ENCODE measurements at regions not wholly inside any gene's neighbourhood (a gene's known extent, or its start where the extent isn't known, plus 50 kb on each side); places are given as distances from the start of the nearest gene placed in this dataset.

DNA sequence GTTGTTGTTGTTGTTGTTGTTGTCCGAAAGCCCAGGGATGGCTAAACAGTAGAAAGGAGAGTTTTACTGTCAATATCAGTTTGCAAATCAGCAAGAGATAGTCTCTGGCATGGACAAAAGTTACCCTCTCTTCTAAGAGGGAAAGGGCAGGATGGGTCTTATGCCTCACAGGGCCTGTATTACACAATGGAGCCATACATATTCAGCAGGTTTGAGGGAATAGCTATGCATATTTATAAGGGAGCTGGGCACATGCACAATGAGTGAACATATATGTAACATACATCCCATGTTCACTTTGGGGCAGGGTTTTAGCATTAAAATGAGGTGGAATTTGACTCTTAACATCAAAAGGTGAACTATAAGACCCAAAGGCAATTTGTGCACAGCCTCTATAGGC lies 84.4 kb upstream of the PGBD5 start:
- H3K27me3 ChIP-seq (ENCODE audit: insufficient read depth, poor library complexity, severe bottlenecking) = no peaks in the 10 kb centered on the region
- peak overlapping the region; percentile 79 for H3K27ac ChIP-seq (ENCODE audit: poor library complexity, severe bottlenecking)
- TF ChIP-seq, protein P1, sequence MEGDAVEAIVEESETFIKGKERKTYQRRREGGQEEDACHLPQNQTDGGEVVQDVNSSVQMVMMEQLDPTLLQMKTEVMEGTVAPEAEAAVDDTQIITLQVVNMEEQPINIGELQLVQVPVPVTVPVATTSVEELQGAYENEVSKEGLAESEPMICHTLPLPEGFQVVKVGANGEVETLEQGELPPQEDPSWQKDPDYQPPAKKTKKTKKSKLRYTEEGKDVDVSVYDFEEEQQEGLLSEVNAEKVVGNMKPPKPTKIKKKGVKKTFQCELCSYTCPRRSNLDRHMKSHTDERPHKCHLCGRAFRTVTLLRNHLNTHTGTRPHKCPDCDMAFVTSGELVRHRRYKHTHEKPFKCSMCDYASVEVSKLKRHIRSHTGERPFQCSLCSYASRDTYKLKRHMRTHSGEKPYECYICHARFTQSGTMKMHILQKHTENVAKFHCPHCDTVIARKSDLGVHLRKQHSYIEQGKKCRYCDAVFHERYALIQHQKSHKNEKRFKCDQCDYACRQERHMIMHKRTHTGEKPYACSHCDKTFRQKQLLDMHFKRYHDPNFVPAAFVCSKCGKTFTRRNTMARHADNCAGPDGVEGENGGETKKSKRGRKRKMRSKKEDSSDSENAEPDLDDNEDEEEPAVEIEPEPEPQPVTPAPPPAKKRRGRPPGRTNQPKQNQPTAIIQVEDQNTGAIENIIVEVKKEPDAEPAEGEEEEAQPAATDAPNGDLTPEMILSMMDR (IDR thresholded peaks at IDR 0.05; ENCODE audit: poor library complexity, severe bottlenecking) = no peak

DNA sequence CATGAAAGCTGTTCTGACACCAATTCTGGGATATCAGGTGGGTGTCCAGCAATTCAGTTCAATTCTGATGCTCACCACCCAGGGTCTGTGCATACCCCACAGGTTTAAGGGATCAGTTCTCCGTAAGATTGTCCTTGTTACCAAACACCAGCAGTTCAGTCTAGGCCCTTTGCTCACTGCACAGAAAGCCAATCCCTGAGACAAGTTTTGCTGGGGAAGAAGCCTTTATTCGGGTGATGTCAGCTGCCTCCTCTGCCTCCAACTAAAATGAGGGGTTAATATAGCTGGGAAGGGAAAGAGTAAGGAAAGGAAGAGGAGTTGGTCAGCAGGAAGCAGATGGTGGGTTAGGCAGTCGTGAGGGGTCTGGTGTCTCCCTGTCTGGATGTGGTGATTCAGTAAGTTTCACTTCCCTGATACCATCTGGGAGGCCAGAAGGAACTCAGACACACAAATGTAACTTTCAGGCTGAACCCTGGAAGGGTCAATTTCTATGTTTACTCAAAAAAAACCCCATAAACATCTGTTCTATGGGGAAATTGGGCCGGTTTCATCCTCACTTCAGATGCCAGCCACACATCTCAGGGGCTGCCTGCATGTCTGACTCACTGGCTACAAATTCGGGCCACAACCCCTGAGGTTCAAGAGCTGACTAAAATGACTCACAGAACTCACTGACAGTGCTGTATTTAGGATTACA lies 83.3 kb upstream of the PGBD5 start:
- Histone ChIP-seq H3K27me3 (ENCODE audit: insufficient read depth, poor library complexity, severe bottlenecking) (no peaks in the 10 kb centered on the region), H3K4me1 (ENCODE audit: insufficient read depth, poor library complexity, severe bottlenecking) (no peaks in the 10 kb centered on the region), H3K27ac (ENCODE audit: poor library complexity, severe bottlenecking) (peak overlapping the region; percentile 79), H3K9me3 (ENCODE audit: severe bottlenecking) (no peaks in the 10 kb centered on the region), H3K4me3 (ENCODE audit: severe bottlenecking) (no peak overlapping the region), H3K36me3 (ENCODE audit: low read depth) (no peaks in the 10 kb centered on the region)
- TF ChIP-seq, protein P1 (IDR thresholded peaks at IDR 0.05; ENCODE audit: poor library complexity, severe bottlenecking) = no peak
- ATAC-seq (ENCODE audit: low read depth) (peak; percentile 96), DNase-seq (ENCODE audit: low spot score) (no peak)

More for the DNA sequence above, 84.4 kb upstream of the PGBD5 start:
- Histone ChIP-seq H3K36me3 (ENCODE audit: low read depth) (no peaks in the 10 kb centered on the region), H3K4me3 (ENCODE audit: severe bottlenecking) (no peak overlapping the region), H3K4me1 (ENCODE audit: insufficient read depth, poor library complexity, severe bottlenecking) (no peaks in the 10 kb centered on the region), H3K9me3 (ENCODE audit: severe bottlenecking) (no peaks in the 10 kb centered on the region)
- DNase-seq (ENCODE audit: low spot score) = no peak
- no peak for ATAC-seq (ENCODE audit: low read depth)

DNA sequence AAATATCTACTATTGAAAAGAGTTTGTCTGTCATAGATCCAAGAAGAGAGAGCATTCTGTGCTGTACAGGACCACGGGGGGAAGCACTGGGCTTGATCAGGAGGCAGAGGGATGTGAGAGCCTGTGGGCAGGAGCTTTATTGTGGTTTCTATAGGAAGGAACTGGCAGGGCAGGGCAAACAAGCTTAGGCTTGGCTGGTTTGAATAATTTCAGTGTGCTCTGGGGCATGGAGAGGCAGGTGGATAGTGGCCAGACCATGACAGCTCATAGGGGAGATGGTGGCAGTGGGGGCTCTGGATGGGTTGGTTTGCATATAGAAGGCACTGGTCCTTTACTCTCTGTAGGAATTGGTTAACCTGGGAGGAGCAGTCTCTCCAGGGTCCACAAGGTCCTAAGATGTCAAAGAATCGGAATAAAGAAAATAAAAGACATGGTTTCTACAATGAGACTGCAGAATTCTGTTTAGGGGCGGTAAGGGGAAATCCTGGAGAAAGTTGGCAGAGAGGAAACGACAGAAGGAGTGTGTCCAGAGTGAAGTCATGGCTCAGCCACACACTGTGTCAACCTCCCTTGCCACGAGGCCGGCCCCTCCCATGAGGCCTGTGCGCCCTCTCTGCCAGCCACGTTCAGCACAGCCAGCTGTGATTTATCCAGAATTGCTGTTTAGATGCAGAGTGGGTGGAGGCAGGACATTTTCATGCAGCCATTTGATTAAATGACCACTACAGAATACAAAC lies 81.7 kb upstream of the PGBD5 start:
- DNase-seq (ENCODE audit: low spot score) (no peak), ATAC-seq (ENCODE audit: low read depth) (no peak)
- no peaks in the 10 kb centered on the region for H3K9me3 ChIP-seq (ENCODE audit: severe bottlenecking)
- H3K36me3 ChIP-seq (ENCODE audit: low read depth) = no peaks in the 10 kb centered on the region
- no peaks in the 10 kb centered on the region for H3K4me1 ChIP-seq (ENCODE audit: insufficient read depth, poor library complexity, severe bottlenecking)
- no peaks in the 10 kb centered on the region for H3K27me3 ChIP-seq (ENCODE audit: insufficient read depth, poor library complexity, severe bottlenecking)
- no peak overlapping the region for H3K27ac ChIP-seq (ENCODE audit: poor library complexity, severe bottlenecking)
- no peak overlapping the region for H3K4me3 ChIP-seq (ENCODE audit: severe bottlenecking)
- TF ChIP-seq, protein P1 (IDR thresholded peaks at IDR 0.05; ENCODE audit: poor library complexity, severe bottlenecking) = no peak

DNA sequence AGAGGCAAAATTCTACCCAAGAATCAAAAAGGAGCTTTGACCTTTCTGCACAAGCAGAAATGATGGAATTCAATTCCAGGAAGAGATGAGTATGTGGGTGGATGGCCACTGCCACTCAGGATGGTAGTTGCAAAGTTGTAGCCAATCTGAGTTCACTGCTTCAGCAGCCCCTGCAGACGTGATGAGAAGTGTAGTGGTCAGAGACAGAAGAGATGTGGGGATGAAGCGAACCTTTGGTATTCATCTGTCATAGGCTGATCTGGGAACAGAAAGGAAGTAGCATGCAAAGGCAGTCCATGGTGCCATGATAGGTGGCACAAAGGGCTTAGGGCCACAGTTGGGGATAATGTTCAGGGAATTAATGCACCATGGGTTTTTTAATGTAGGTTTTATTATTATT lies 81.1 kb upstream of the PGBD5 start:
- Histone ChIP-seq H3K4me1 (ENCODE audit: insufficient read depth, poor library complexity, severe bottlenecking) (no peaks in the 10 kb centered on the region), H3K27me3 (ENCODE audit: insufficient read depth, poor library complexity, severe bottlenecking) (no peaks in the 10 kb centered on the region), H3K27ac (ENCODE audit: poor library complexity, severe bottlenecking) (no peak overlapping the region), H3K9me3 (ENCODE audit: severe bottlenecking) (no peaks in the 10 kb centered on the region), H3K4me3 (ENCODE audit: severe bottlenecking) (no peak overlapping the region), H3K36me3 (ENCODE audit: low read depth) (no peaks in the 10 kb centered on the region)
- ATAC-seq (ENCODE audit: low read depth) (no peak), DNase-seq (ENCODE audit: low spot score) (no peak)
- TF ChIP-seq, protein P1 (IDR thresholded peaks at IDR 0.05; ENCODE audit: poor library complexity, severe bottlenecking) = no peak

DNA sequence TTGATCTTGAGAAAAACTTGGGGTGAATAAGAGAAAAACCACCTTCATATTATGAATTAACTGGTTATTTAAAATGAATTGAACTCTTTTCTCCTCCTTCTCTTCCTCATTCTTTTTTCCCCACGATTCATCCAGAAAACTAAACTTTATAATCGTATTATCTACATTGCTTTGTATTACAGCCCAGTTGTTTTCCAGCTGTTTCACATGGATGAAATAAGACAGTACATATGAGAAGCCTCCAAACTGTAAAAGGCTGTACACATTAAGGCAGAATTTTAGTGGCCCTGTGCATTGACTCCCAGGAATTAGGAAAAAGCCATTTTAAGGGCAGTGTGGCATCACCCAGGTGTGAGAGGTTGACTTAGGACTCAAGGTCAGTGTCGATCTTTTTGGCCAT lies 80.3 kb upstream of the PGBD5 start:
- Histone ChIP-seq H3K36me3 (ENCODE audit: low read depth) (no peaks in the 10 kb centered on the region), H3K4me3 (ENCODE audit: severe bottlenecking) (no peak overlapping the region), H3K27me3 (ENCODE audit: insufficient read depth, poor library complexity, severe bottlenecking) (no peaks in the 10 kb centered on the region), H3K4me1 (ENCODE audit: insufficient read depth, poor library complexity, severe bottlenecking) (no peaks in the 10 kb centered on the region), H3K27ac (ENCODE audit: poor library complexity, severe bottlenecking) (no peak overlapping the region), H3K9me3 (ENCODE audit: severe bottlenecking) (no peaks in the 10 kb centered on the region)
- ATAC-seq (ENCODE audit: low read depth) (no peak), DNase-seq (ENCODE audit: low spot score) (no peak)
- TF ChIP-seq, protein P1 (IDR thresholded peaks at IDR 0.05; ENCODE audit: poor library complexity, severe bottlenecking) = no peak

Data from RWPE2 (cell line).